H9 (cell line): ENCODE measurements at regions not wholly inside any gene's neighbourhood (a gene's known extent, or its start where the extent isn't known, plus 50 kb on each side); places are given as distances from the start of the nearest gene placed in this dataset.

Experiments used
- DNase-seq: peaks from one replicate; pipeline ENCODE4 v3.0.0-alpha.2; 2017
- H2AFZ ChIP-seq: one replicate; pipeline ENCODE4 v1.6.1; 2013; ENCODE audit warnings: mild to moderate bottlenecking, low read length, control low read depth, moderate library complexity
- H2AK5ac ChIP-seq: 2 replicates; pipeline ENCODE4 v1.6.1; 2013; ENCODE audit warnings: low read length, control low read depth, mixed read lengths; ENCODE audit not compliant: insufficient read length
- H2BK120ac ChIP-seq: one replicate; pipeline ENCODE4 v1.6.1; 2013; ENCODE audit warnings: low read depth, mild to moderate bottlenecking, low read length, control low read depth, inconsistent platforms; ENCODE audit not compliant: poor library complexity, severe bottlenecking
- H2BK12ac ChIP-seq: 2 replicates; pipeline ENCODE4 v1.6.1; 2013; ENCODE audit warnings: low read length, control low read depth, mixed read lengths, low read depth; ENCODE audit not compliant: insufficient read length
- H2BK15ac ChIP-seq: 2 replicates; pipeline ENCODE4 v1.6.1; 2013; ENCODE audit warnings: low read depth, low read length, control low read depth
- H2BK20ac ChIP-seq: one replicate; pipeline ENCODE4 v1.6.1; 2013; ENCODE audit warnings: low read depth, mild to moderate bottlenecking, low read length, control low read depth, inconsistent platforms; ENCODE audit not compliant: poor library complexity, severe bottlenecking
- H2BK5ac ChIP-seq: 2 replicates; pipeline ENCODE4 v1.6.1; 2013; ENCODE audit warnings: low read length, control low read depth, mixed read lengths; ENCODE audit not compliant: insufficient read length
- H3K14ac ChIP-seq: 2 replicates; pipeline ENCODE4 v1.6.1; 2013; ENCODE audit warnings: low read length, control low read depth; ENCODE audit not compliant: insufficient read depth
- H3K18ac ChIP-seq: 2 replicates; pipeline ENCODE4 v1.6.1; 2013; ENCODE audit warnings: low read depth, mild to moderate bottlenecking, mixed read lengths, low read length, control low read depth; ENCODE audit not compliant: insufficient read length
- H3K23ac ChIP-seq: 2 replicates; pipeline ENCODE4 v1.6.1; 2013; ENCODE audit warnings: low read length, control low read depth, mixed read lengths, low read depth; ENCODE audit not compliant: insufficient read length
- H3K23me2 ChIP-seq: 2 replicates; pipeline ENCODE4 v1.6.1; 2013; ENCODE audit warnings: low read depth, mild to moderate bottlenecking, mixed read lengths, low read length, control low read depth; ENCODE audit not compliant: insufficient read length, poor library complexity, severe bottlenecking
- H3K27ac ChIP-seq: 2 replicates; pipeline ENCODE4 v1.5.1; 2013; ENCODE audit warnings: low read length, control low read depth, mixed read lengths, low read depth; ENCODE audit not compliant: insufficient read length
- H3K27me3 ChIP-seq: 2 replicates; pipeline ENCODE4 v1.6.1; 2013; ENCODE audit warnings: low read length, control low read depth, inconsistent platforms; ENCODE audit not compliant: insufficient read depth
- H3K4ac ChIP-seq: 2 replicates; pipeline ENCODE4 v1.6.1; 2013; ENCODE audit warnings: low read depth, mild to moderate bottlenecking, control low read depth, inconsistent platforms, low read length, moderate library complexity
- H3K4me1 ChIP-seq: 2 replicates; pipeline ENCODE4 v1.6.1; 2013; ENCODE audit warnings: low read length, control low read depth, inconsistent platforms; ENCODE audit not compliant: insufficient read depth
- H3K4me2 ChIP-seq: 2 replicates; pipeline ENCODE4 v1.6.1; 2013; ENCODE audit warnings: low read length, control low read depth, mixed read lengths; ENCODE audit not compliant: insufficient read length, insufficient read depth
- H3K56ac ChIP-seq: 2 replicates; pipeline ENCODE4 v1.6.1; 2013; ENCODE audit warnings: low read depth, mild to moderate bottlenecking, mixed read lengths, low read length, control low read depth; ENCODE audit not compliant: insufficient read length
- H3K79me1 ChIP-seq: 2 replicates; pipeline ENCODE4 v1.6.1; 2013; ENCODE audit warnings: low read depth, mild to moderate bottlenecking, moderate library complexity, low read length, control low read depth, inconsistent platforms; ENCODE audit not compliant: insufficient read depth, poor library complexity, severe bottlenecking
- H3K79me2 ChIP-seq: 2 replicates; pipeline ENCODE4 v1.6.1; 2013; ENCODE audit warnings: low read length, control low read depth, inconsistent platforms; ENCODE audit not compliant: insufficient read depth
- H3K9ac ChIP-seq: 2 replicates; pipeline ENCODE4 v1.6.1; 2013; ENCODE audit warnings: low read length, control low read depth, mixed read lengths; ENCODE audit not compliant: insufficient read length; ENCODE audit errors: extremely low read depth
- H3K9me3 ChIP-seq: one replicate; pipeline ENCODE4 v1.6.1; 2013; ENCODE audit warnings: low read depth, low read length, inconsistent platforms; ENCODE audit not compliant: control insufficient read depth
- H3T11ph ChIP-seq: one replicate; pipeline ENCODE4 v1.6.1; 2013; ENCODE audit warnings: mild to moderate bottlenecking, low read length, control low read depth, inconsistent platforms
- H4K20me1 ChIP-seq: one replicate; pipeline ENCODE4 v1.6.1; 2013; ENCODE audit not compliant: control insufficient read depth, insufficient read length, insufficient read depth
- H4K5ac ChIP-seq: 2 replicates; pipeline ENCODE4 v1.6.1; 2013; ENCODE audit warnings: low read depth, mild to moderate bottlenecking, mixed read lengths, low read length, control low read depth; ENCODE audit not compliant: insufficient read length
- H4K8ac ChIP-seq: replicated peaks from 2 replicates; pipeline ENCODE4 v1.6.1; 2013; ENCODE audit warnings: low read length, control low read depth, mixed read lengths, low read depth; ENCODE audit not compliant: insufficient read length
- H4K91ac ChIP-seq: 2 replicates; pipeline ENCODE4 v1.6.1; 2013; ENCODE audit warnings: low read depth, mild to moderate bottlenecking, moderate library complexity, mixed read lengths, low read length, control low read depth; ENCODE audit not compliant: insufficient read length
- H3K27ac Mint-ChIP-seq, 3 experiments: 2 replicates in 2 of 3; 3 replicates in 1 of 3; pipeline ENCODE4 v1.8.0; 2020 to 2021; ENCODE audit warnings: mixed read lengths in 3 of 3, mild to moderate bottlenecking in 1 of 3, moderate library complexity in 1 of 3
- H3K27me3 Mint-ChIP-seq: 2 replicates; pipeline ENCODE4 v1.8.0; 2021; ENCODE audit warnings: low read depth, mild to moderate bottlenecking, moderate library complexity, mixed read lengths
- H3K36me3 Mint-ChIP-seq, 3 experiments: 2 replicates in 2 of 3; 3 replicates in 1 of 3; pipeline ENCODE4 v1.8.0; 2020 to 2021; ENCODE audit warnings: low read depth in 3 of 3, mixed read lengths in 3 of 3; ENCODE audit not compliant: insufficient read depth in 1 of 3
- H3K4me1 Mint-ChIP-seq, 2 experiments: 2 replicates each; pipeline ENCODE4 v1.8.0; 2020; ENCODE audit warnings: mixed read lengths in 2 of 2
- H3K4me3 Mint-ChIP-seq, 2 experiments: 2 replicates in 1 of 2; 3 replicates in 1 of 2; pipeline ENCODE4 v1.8.0; 2020 to 2021; ENCODE audit warnings: mild to moderate bottlenecking in 2 of 2, mixed read lengths in 2 of 2, moderate library complexity in 1 of 2
- H3K9me3 Mint-ChIP-seq, 2 experiments: 2 replicates in 1 of 2; 3 replicates in 1 of 2; pipeline ENCODE4 v1.8.0; 2020; ENCODE audit warnings: mild to moderate bottlenecking in 2 of 2, mixed read lengths in 2 of 2, moderate library complexity in 1 of 2
- WGBS: extraction: QIAGEN DNeasy Blood & Tissue Kit; methylation state at CpG from one replicate; pipeline ENCODE4 v1.1.7; 2013; ENCODE audit warnings: missing lambda C conversion rate, low lambda C conversion rate, mixed read lengths; ENCODE audit not compliant: insufficient read length; ENCODE audit errors: extremely low coverage; 5-methylcytosine and 5-hydroxymethylcytosine counted together
- TF ChIP-seq, protein P1 (sequence below): fragments of 200-600 bp; sonication (generic); conservative IDR thresholded peaks from 3 replicates; pipeline ENCODE4 v1.8.0; 2021; ENCODE audit warnings: antibody characterized with exemption, mild to moderate bottlenecking

DNA sequence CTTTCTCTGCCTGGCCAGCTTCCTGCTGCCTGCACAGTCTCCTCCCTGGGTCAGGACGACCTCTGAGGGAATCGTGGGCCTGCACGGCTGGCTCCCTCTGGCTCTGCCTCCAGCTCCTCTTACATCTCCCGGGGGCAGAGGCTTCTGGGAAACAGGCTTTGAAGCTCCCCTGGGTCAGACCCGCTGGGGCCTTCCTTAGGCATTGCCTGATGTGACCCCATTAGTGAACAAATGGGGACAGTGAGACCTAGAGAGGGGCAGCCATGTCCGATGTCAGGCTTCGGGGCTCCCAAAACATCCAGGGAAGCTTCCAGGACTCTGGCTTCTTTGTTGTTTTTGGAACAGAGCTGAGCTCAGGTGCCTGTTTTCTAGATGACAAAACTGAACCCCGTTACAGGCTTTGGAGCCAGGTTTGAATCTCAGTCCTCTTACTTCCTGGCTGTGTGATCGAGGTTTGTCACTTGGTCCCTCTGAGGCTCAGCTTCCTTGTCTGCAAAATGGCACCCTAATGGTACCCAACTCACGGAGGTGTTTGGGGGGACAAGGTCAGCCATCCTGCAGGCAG is 94.3 kb downstream of the CEBPB start:
- no peaks in the 10 kb centered on the region for H3K9me3 ChIP-seq
- DNase-seq = no peak
- no peak overlapping the region for H3K4me3 Mint-ChIP-seq
- no peak overlapping the region for H2BK15ac ChIP-seq
- H3K9me3 Mint-ChIP-seq = no peaks in the 10 kb centered on the region; a peak in 2 of 5 replicates
- H3K4ac ChIP-seq = no peak overlapping the region
- no CpG with 5 or more reads among the region's 10 CpGs for WGBS
- no peak overlapping the region for H4K91ac ChIP-seq
- H2BK120ac ChIP-seq = no peak overlapping the region
- no peak overlapping the region for H3K27ac ChIP-seq
- H2AFZ ChIP-seq = no peak overlapping the region
- no peak overlapping the region for H3K27ac Mint-ChIP-seq
- H3K4me1 Mint-ChIP-seq = peaks cover 9 to 32% of the 10 kb centered on the region in 2 experiments
- H3K9ac ChIP-seq = no peak overlapping the region
- no peaks in the 10 kb centered on the region for H3K79me1 ChIP-seq
- no peak overlapping the region for H3K23ac ChIP-seq
- H4K5ac ChIP-seq = no peak overlapping the region
- H2AK5ac ChIP-seq = no peak overlapping the region
- H3K23me2 ChIP-seq = no peaks in the 10 kb centered on the region
- no peaks in the 10 kb centered on the region for H3K79me2 ChIP-seq
- TF ChIP-seq, protein P1, sequence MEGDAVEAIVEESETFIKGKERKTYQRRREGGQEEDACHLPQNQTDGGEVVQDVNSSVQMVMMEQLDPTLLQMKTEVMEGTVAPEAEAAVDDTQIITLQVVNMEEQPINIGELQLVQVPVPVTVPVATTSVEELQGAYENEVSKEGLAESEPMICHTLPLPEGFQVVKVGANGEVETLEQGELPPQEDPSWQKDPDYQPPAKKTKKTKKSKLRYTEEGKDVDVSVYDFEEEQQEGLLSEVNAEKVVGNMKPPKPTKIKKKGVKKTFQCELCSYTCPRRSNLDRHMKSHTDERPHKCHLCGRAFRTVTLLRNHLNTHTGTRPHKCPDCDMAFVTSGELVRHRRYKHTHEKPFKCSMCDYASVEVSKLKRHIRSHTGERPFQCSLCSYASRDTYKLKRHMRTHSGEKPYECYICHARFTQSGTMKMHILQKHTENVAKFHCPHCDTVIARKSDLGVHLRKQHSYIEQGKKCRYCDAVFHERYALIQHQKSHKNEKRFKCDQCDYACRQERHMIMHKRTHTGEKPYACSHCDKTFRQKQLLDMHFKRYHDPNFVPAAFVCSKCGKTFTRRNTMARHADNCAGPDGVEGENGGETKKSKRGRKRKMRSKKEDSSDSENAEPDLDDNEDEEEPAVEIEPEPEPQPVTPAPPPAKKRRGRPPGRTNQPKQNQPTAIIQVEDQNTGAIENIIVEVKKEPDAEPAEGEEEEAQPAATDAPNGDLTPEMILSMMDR = no peak
- H3K14ac ChIP-seq = no peak overlapping the region; the same call in 1 of the 2 replicates
- no peak overlapping the region for H2BK12ac ChIP-seq
- no peaks in the 10 kb centered on the region for H4K20me1 ChIP-seq
- H4K8ac ChIP-seq = no peak overlapping the region
- H3K4me1 ChIP-seq = no peaks in the 10 kb centered on the region
- no peak overlapping the region for H3K4me2 ChIP-seq
- H3K27me3 ChIP-seq = no peaks in the 10 kb centered on the region
- no peaks in the 10 kb centered on the region for H3K36me3 Mint-ChIP-seq
- no peak overlapping the region for H3K18ac ChIP-seq
- H3T11ph ChIP-seq = no peak overlapping the region
- peaks cover 13% of the 10 kb centered on the region for H3K27me3 Mint-ChIP-seq
- H2BK20ac ChIP-seq = no peak overlapping the region
- H2BK5ac ChIP-seq = no peak overlapping the region
- no peak overlapping the region for H3K56ac ChIP-seq
